ENCODE measurements at regions not wholly inside any gene's neighbourhood (a gene's known extent, or its start where the extent isn't known, plus 50 kb on each side); places are given as distances from the start of the nearest gene placed in this dataset.

DNA sequence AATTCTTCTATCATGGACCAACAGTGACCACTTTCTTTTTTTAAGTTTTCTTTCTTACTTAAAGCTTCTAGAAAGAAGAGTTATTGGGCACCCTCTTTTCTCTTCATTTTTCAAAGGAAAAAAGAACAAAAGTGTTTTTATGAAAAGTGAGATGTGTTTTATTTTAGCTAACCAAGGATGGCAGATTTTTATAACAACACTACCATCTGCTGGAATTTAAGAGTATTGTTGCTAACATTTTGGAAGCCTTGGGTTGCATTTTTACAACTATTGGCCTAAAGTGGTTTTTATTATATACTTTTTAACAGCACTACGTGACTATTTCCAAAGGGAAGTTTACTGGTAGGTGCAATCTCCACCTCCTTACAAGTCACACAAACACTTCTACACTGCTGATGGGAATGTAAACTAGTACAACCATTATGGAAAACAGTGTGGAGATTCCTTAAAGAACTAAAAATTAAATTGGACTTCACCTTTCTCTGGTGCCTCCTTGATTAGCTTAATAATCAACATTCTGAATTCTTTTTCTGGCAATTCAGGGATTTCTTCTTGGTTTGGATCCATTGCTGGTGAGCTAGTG is 237.7 kb upstream of the AGTR1 start:
- DNase-seq (ENCODE audit: low spot score) = no peak
- intact Hi-C loops (cut with micrococcal nuclease) = loop anchor here (1.0 kb wide), 1 partner anchor 151 kb away; no protein-coding TSS in a partner anchor
- H3K36me3 Mint-ChIP-seq (ENCODE audit: low read depth) = no peaks in the 10 kb centered on the region

DNA sequence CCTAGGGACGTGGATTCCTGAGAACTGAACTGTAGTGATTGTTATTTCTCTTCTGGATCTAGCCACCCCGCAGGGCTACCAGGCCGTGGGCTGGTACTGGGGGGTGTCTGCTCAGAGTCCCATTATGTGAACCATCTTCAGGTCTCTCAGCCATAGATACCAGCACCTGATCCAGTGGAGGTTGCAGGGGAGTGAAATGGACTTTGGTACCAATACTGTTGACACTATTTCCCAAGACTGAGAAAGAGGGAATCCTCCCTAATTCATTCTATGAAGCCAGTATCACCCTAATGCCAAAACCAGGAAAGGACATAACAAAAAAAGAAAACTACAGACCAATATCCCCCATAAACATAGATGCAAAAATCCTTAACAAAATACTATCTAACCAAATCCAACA is 237.0 kb upstream of the AGTR1 start:
- H3K4me3 Mint-ChIP-seq = no peak overlapping the region
- no peak for DNase-seq (ENCODE audit: low spot score)
- no peaks in the 10 kb centered on the region for H3K4me1 Mint-ChIP-seq (ENCODE audit: low read depth)
- H3K27me3 Mint-ChIP-seq (ENCODE audit: insufficient read depth) = no peaks in the 10 kb centered on the region
- no peak overlapping the region for H3K27ac Mint-ChIP-seq
- H3K36me3 Mint-ChIP-seq (ENCODE audit: low read depth) = no peaks in the 10 kb centered on the region
- intact Hi-C loops (cut with micrococcal nuclease) = loop anchor here (1.0 kb wide), 1 partner anchor 151 kb away; no protein-coding TSS in a partner anchor
- H3K9me3 Mint-ChIP-seq = peaks cover 6% of the 10 kb centered on the region

More for the DNA sequence above, 237.7 kb upstream of the AGTR1 start:
- Mint-ChIP-seq H3K27me3 (ENCODE audit: insufficient read depth) (no peaks in the 10 kb centered on the region), H3K9me3 (peaks cover 4% of the 10 kb centered on the region), H3K4me3 (no peak overlapping the region), H3K27ac (no peak overlapping the region), H3K4me1 (ENCODE audit: low read depth) (no peaks in the 10 kb centered on the region)

DNA sequence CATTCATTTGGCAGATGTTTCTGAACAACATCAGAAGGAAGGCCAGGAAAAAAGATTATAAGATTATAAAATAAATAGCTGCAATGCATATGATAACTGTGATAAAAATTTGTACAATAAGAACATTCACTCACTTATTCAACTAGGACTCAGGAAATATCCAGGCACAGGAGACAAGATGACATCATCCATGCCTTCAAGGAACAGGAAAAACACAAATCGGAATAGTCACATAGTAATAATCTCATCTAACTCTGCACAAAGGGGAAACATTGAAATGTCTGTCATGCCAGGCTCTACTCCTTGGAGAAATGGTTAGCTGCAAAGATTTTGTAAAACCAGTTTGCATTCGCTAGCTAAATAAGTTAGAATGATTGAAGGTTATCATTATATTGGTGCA is 233.5 kb upstream of the AGTR1 start:
- Mint-ChIP-seq H3K27ac (no peak overlapping the region), H3K36me3 (ENCODE audit: low read depth) (no peaks in the 10 kb centered on the region)

DNA sequence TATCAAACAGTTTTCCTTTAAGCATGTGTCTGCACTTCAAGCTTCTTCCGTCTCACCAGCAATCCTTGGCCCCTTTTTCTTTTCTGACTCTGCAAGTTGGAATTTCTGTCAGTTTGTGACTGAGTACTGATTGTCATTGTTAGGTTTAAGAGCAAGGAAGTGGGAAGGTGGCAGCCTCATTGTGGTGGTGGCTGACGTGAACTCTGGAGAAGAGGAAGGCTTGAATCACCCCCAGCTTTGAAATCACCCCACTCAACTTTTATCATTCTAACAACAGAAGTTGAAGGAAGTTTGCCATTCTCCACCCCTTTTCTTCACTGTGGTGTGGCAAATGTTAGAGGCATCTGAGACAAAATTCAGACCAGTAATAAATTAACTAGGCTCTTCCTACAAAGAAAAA is 231.6 kb upstream of the AGTR1 start:
- H3K27me3 Mint-ChIP-seq (ENCODE audit: insufficient read depth) = no peaks in the 10 kb centered on the region
- intact Hi-C loops (cut with micrococcal nuclease) = no loop called here

More for the DNA sequence above, 233.5 kb upstream of the AGTR1 start:
- Mint-ChIP-seq H3K9me3 (peaks cover 6% of the 10 kb centered on the region), H3K4me1 (ENCODE audit: low read depth) (no peaks in the 10 kb centered on the region), H3K4me3 (no peak overlapping the region), H3K27me3 (ENCODE audit: insufficient read depth) (no peaks in the 10 kb centered on the region)
- DNase-seq (ENCODE audit: low spot score) = no peak
- intact Hi-C loops (cut with micrococcal nuclease) = no loop called here

DNA sequence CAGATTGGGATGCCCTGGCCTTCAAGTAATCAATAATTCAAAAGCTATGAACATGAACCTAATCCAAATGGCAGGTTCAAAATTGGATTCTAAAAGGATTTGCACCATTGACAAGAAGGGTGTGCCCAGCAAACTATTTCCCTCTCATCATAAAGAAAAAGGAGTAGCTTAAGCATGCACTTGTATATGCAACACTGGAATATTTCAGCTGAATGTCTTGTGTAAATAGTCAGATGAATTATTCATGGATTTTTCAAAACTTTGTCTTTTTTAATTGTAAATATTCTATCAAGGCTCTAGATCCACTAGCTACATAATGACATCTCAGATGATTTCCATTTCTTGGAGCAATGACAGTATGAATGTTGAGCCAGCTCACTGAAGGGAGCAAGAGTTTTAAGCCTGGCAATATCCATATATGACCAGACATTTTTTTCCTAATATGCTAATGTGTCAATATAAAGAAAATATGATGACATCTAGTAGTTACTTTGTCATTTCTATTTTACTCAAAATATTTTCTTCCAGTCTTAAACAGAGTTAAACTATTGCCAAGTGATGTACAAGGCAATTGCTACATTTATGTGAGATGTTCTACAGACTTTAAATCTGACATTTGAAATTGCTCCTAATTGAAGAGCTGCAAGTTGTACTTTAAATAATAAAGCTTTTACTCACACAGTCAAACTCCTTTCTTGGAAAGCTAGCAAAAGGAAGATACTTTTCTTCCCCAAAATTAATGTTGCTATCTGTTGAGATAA is 230.5 kb upstream of the AGTR1 start:
- Mint-ChIP-seq H3K27ac (no peak overlapping the region), H3K27me3 (ENCODE audit: insufficient read depth) (no peaks in the 10 kb centered on the region), H3K36me3 (ENCODE audit: low read depth) (no peaks in the 10 kb centered on the region), H3K9me3 (peaks cover 6% of the 10 kb centered on the region), H3K4me3 (no peak overlapping the region), H3K4me1 (ENCODE audit: low read depth) (no peaks in the 10 kb centered on the region)
- DNase-seq (ENCODE audit: low spot score) = no peak
- intact Hi-C loops (cut with micrococcal nuclease) = no loop called here

More for the DNA sequence above, 231.6 kb upstream of the AGTR1 start:
- no peak for DNase-seq (ENCODE audit: low spot score)
- H3K9me3 Mint-ChIP-seq = peaks cover 6% of the 10 kb centered on the region
- H3K4me3 Mint-ChIP-seq = no peak overlapping the region
- H3K27ac Mint-ChIP-seq = no peak overlapping the region
- H3K4me1 Mint-ChIP-seq (ENCODE audit: low read depth) = no peaks in the 10 kb centered on the region
- no peaks in the 10 kb centered on the region for H3K36me3 Mint-ChIP-seq (ENCODE audit: low read depth)

DNA sequence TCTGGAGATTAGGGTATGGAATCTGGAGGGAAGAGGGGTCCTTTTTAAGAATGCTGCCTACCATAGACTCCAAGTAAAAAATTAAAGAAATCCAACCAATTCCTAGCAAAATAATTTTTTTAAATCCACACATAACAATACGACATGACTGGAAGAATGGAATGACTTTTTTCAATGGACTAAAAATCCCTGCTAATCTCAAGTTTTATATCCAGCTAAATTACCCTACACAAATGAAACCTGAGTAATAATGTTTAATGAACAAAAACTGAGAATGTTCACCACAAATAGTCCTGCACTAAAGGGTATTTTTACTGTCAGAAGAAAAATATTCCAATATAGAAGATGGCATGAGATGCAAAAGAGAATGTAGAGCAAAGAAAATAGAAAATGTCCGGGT is 220.3 kb upstream of the AGTR1 start:
- H3K4me3 Mint-ChIP-seq = no peak overlapping the region
- intact Hi-C loops (cut with micrococcal nuclease) = no loop called here
- H3K9me3 Mint-ChIP-seq = peaks cover 22% of the 10 kb centered on the region
- no peaks in the 10 kb centered on the region for H3K36me3 Mint-ChIP-seq (ENCODE audit: low read depth)
- no peaks in the 10 kb centered on the region for H3K4me1 Mint-ChIP-seq (ENCODE audit: low read depth)
- no peaks in the 10 kb centered on the region for H3K27me3 Mint-ChIP-seq (ENCODE audit: insufficient read depth)
- H3K27ac Mint-ChIP-seq = no peak overlapping the region
- DNase-seq (ENCODE audit: low spot score) = no peak

DNA sequence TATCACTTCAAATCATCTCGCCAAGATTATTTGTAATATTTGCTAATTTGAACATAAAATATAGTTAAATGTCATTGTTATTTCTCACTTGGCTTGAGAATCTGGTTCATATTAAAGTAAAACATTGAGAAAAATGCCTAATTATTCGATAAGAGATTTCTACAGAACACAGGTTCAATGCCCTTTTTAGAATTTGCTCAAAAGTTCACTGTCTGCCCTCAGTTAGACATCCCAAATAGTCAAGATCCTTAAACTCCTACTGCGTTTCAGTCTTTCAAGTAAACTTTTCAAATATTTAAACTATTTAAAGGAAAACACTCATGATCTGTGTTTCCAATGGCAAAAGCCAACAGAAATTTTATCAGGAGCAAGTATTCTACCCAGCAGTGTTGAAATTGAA is 204.1 kb upstream of the AGTR1 start:
- no peak overlapping the region for H3K4me3 Mint-ChIP-seq
- no peaks in the 10 kb centered on the region for H3K4me1 Mint-ChIP-seq (ENCODE audit: low read depth)
- DNase-seq (ENCODE audit: low spot score) = no peak
- intact Hi-C loops (cut with micrococcal nuclease) = no loop called here
- no peaks in the 10 kb centered on the region for H3K27me3 Mint-ChIP-seq (ENCODE audit: insufficient read depth)
- no peak overlapping the region for H3K27ac Mint-ChIP-seq
- H3K9me3 Mint-ChIP-seq = no peaks in the 10 kb centered on the region
- H3K36me3 Mint-ChIP-seq (ENCODE audit: low read depth) = no peaks in the 10 kb centered on the region

DNA sequence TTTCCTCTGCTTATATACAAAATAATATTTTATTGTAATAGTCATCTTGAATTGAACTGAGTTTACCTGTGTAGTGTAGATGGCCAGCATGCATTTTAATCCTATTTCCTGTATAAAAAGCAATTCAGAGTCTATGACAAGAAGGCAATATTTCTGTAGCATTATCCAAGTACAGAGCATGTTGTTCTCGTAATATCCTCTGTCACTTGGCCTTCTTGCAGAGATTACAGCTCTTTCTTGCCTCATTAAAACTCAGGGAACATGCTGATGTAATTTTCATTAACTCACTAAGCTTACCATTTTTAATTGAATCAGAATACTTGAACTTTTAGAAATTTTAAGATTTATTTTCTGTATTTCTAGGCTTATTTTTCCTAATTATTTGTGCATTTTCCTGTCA is 203.3 kb upstream of the AGTR1 start:
- no peaks in the 10 kb centered on the region for H3K36me3 Mint-ChIP-seq (ENCODE audit: low read depth)

DNA sequence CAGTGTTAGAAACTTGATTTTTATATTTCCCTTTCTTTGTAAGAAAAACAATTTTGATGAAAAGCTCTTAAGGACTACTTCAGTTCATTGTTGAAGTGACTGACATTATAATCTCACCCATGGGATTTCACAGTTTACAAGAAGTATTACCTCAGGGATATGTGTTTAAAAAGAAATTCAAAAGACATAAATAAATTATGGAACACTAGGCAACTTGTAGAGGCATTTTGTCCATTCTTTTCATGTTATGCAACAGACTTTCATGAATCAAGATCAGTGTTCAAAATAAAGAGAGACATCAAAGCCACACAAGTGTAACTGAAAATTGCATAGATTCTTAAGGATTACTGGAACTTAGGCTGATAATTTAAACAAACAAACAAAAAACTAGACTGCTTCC is 196.8 kb upstream of the AGTR1 start:
- Mint-ChIP-seq H3K27me3 (ENCODE audit: insufficient read depth) (no peaks in the 10 kb centered on the region), H3K36me3 (ENCODE audit: low read depth) (no peaks in the 10 kb centered on the region), H3K27ac (no peak overlapping the region), H3K4me3 (no peak overlapping the region), H3K9me3 (no peaks in the 10 kb centered on the region), H3K4me1 (ENCODE audit: low read depth) (no peaks in the 10 kb centered on the region)
- intact Hi-C loops (cut with micrococcal nuclease) = no loop called here
- DNase-seq (ENCODE audit: low spot score) = no peak

More for the DNA sequence above, 203.3 kb upstream of the AGTR1 start:
- intact Hi-C loops (cut with micrococcal nuclease) = no loop called here
- no peaks in the 10 kb centered on the region for H3K9me3 Mint-ChIP-seq
- no peak overlapping the region for H3K27ac Mint-ChIP-seq
- H3K27me3 Mint-ChIP-seq (ENCODE audit: insufficient read depth) = no peaks in the 10 kb centered on the region
- no peak for DNase-seq (ENCODE audit: low spot score)
- no peak overlapping the region for H3K4me3 Mint-ChIP-seq
- no peaks in the 10 kb centered on the region for H3K4me1 Mint-ChIP-seq (ENCODE audit: low read depth)

DNA sequence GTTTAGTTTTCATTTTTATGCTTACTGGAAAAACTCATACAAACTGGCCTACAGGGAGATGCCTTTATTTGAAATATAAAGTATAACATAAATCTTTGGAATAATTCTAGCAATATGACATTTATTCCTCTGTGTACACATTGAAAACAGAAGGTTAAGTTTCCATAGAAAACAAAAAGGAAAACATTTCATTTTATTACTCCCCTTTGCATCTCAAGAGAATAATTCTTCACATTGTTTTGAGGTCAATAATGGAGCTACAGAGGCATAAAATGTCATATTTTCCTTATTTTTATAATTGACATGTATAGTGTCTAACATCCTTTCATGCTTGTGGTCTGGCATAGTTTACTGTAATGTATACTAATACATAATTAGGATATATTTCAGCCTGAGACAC is 187.6 kb upstream of the AGTR1 start:
- no peak overlapping the region for H3K27ac Mint-ChIP-seq
- intact Hi-C loops (cut with micrococcal nuclease) = no loop called here
- H3K36me3 Mint-ChIP-seq (ENCODE audit: low read depth) = no peaks in the 10 kb centered on the region

DNA sequence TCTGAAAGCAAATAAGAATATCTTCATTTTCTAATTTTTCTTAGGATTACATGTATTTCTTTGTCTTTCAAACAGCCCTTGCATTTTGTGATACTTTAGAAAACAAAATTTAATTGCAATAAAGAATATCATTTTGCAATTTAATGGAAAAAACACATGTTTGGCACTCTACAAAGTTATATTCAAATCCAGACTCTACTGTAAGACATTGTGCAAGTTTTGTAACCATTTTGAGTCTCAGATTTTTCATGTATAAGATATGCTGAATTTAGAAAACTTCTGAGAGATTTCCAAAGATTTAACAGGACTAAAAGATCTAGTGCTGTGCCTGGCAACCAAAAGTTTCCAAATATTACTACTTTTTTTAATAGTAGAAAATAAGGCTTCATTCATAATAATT is 187.1 kb upstream of the AGTR1 start:
- no peaks in the 10 kb centered on the region for H3K36me3 Mint-ChIP-seq (ENCODE audit: low read depth)
- no peaks in the 10 kb centered on the region for H3K4me1 Mint-ChIP-seq (ENCODE audit: low read depth)
- no peak overlapping the region for H3K4me3 Mint-ChIP-seq
- H3K27ac Mint-ChIP-seq = no peak overlapping the region
- no peak for DNase-seq (ENCODE audit: low spot score)
- intact Hi-C loops (cut with micrococcal nuclease) = no loop called here
- peaks cover 9% of the 10 kb centered on the region for H3K9me3 Mint-ChIP-seq
- H3K27me3 Mint-ChIP-seq (ENCODE audit: insufficient read depth) = no peaks in the 10 kb centered on the region

More for the DNA sequence above, 187.6 kb upstream of the AGTR1 start:
- H3K4me1 Mint-ChIP-seq (ENCODE audit: low read depth) = no peaks in the 10 kb centered on the region
- no peak overlapping the region for H3K4me3 Mint-ChIP-seq
- no peak for DNase-seq (ENCODE audit: low spot score)
- H3K9me3 Mint-ChIP-seq = peaks cover 9% of the 10 kb centered on the region
- no peaks in the 10 kb centered on the region for H3K27me3 Mint-ChIP-seq (ENCODE audit: insufficient read depth)

DNA sequence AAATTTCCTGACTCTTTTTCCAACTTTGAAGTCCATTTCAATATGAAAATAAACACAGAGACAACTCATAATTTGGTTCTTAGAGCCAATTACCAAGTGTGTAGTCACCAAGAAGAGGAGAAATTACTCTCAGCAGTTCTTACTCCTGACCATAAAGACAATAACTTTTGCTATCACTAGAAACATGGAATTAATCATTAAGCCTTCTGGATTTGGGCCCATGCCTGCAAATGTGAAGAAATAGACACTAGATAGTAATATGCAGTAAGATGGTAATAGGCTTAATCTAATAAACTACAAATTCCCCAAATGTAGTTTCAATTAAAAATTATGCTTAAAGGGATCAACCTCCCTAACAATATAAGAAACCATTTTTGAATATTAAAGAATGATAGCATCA is 185.1 kb upstream of the AGTR1 start:
- DNase-seq (ENCODE audit: low spot score) = no peak
- Mint-ChIP-seq H3K27ac (no peak overlapping the region), H3K36me3 (ENCODE audit: low read depth) (no peaks in the 10 kb centered on the region), H3K9me3 (peaks cover 3% of the 10 kb centered on the region), H3K4me3 (no peak overlapping the region), H3K27me3 (ENCODE audit: insufficient read depth) (no peaks in the 10 kb centered on the region), H3K4me1 (ENCODE audit: low read depth) (no peaks in the 10 kb centered on the region)
- intact Hi-C loops (cut with micrococcal nuclease) = no loop called here

DNA sequence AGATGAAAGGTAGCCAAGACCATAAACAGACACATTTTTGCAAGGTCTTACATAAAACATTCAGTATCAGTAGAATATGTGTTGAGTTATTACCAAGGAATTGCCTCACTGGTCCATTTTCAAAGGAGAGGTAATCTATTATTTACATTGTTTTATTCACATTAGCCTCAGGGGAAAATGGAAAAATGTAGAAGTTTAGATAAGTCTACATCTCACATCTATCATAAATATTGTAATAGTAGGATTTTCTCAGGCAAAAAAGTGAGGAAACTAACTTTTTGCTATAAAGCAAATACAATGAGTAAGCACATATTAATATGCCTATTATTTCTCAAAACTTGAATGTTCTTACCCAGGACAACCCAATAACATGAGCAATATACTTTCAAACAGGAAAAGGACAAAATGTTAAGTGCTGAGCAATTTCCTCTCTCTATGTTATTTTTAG is 184.6 kb upstream of the AGTR1 start:
- H3K36me3 Mint-ChIP-seq (ENCODE audit: low read depth) = no peaks in the 10 kb centered on the region
- DNase-seq (ENCODE audit: low spot score) = no peak
- intact Hi-C loops (cut with micrococcal nuclease) = no loop called here
- H3K27me3 Mint-ChIP-seq (ENCODE audit: insufficient read depth) = no peaks in the 10 kb centered on the region
- no peaks in the 10 kb centered on the region for H3K4me1 Mint-ChIP-seq (ENCODE audit: low read depth)
- no peak overlapping the region for H3K27ac Mint-ChIP-seq
- H3K9me3 Mint-ChIP-seq = peaks cover 3% of the 10 kb centered on the region
- no peak overlapping the region for H3K4me3 Mint-ChIP-seq
